NB4 (cell line): ENCODE measurements at regions not wholly inside any gene's neighbourhood (a gene's known extent, or its start where the extent isn't known, plus 50 kb on each side); places are given as distances from the start of the nearest gene placed in this dataset.
"Not testable (repeated sequence)": the region's sequence is repeated elsewhere in the genome, so short reads cannot be mapped to it uniquely, and the experiment has no call there.

ENCODE experiments used
- MAX ChIP-seq: IDR thresholded peaks from 2 replicates; pipeline ENCODE4 v1.6.1; 2011; ENCODE audit warnings: low read depth, low read length
- MYC ChIP-seq: IDR thresholded peaks from 2 replicates; pipeline ENCODE4 v1.6.1; 2011; ENCODE audit warnings: low read depth, low read length
- POLR2A ChIP-seq: IDR thresholded peaks from 2 replicates; pipeline ENCODE4 v1.6.1; 2011; ENCODE audit warnings: mild to moderate bottlenecking; ENCODE audit not compliant: insufficient read length; ENCODE audit errors: extremely low read depth
- TF ChIP-seq, protein P1 (sequence below): IDR thresholded peaks from one replicate; pipeline ENCODE4 v1.5.1; 2012; ENCODE audit warnings: low read depth, low read length

DNA sequence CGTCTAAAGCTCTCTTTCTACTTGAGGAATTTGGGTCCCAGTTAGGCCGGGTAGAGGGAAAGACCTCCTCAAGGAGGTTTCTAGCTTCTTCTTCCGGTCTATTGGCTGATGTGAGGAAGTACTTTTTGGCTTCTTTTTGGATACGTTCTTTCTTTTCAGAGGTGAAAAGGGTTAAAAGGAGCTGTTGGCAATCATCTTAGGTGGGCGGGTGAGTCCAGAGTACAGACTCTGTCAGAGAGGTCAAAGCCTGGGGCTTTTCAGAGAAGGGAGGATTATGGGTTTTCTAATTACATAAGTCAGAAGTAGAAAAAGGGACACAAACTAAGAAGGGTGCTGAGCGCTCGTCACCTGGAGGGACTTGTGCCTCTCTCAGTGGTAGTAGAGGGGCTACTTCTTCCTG, 117.7 kb downstream of the UNC93B1 start:
- TF ChIP-seq, protein P1, sequence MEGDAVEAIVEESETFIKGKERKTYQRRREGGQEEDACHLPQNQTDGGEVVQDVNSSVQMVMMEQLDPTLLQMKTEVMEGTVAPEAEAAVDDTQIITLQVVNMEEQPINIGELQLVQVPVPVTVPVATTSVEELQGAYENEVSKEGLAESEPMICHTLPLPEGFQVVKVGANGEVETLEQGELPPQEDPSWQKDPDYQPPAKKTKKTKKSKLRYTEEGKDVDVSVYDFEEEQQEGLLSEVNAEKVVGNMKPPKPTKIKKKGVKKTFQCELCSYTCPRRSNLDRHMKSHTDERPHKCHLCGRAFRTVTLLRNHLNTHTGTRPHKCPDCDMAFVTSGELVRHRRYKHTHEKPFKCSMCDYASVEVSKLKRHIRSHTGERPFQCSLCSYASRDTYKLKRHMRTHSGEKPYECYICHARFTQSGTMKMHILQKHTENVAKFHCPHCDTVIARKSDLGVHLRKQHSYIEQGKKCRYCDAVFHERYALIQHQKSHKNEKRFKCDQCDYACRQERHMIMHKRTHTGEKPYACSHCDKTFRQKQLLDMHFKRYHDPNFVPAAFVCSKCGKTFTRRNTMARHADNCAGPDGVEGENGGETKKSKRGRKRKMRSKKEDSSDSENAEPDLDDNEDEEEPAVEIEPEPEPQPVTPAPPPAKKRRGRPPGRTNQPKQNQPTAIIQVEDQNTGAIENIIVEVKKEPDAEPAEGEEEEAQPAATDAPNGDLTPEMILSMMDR, result not testable (repeated sequence)
- not testable (repeated sequence) for TF ChIP-seq MAX, MYC, POLR2A
